ENCODE measurements at regions not wholly inside any gene's neighbourhood (a gene's known extent, or its start where the extent isn't known, plus 50 kb on each side); places are given as distances from the start of the nearest gene placed in this dataset.
"Not testable (repeated sequence)": the region's sequence is repeated elsewhere in the genome, so short reads cannot be mapped to it uniquely, and the experiment has no call there.

DNA sequence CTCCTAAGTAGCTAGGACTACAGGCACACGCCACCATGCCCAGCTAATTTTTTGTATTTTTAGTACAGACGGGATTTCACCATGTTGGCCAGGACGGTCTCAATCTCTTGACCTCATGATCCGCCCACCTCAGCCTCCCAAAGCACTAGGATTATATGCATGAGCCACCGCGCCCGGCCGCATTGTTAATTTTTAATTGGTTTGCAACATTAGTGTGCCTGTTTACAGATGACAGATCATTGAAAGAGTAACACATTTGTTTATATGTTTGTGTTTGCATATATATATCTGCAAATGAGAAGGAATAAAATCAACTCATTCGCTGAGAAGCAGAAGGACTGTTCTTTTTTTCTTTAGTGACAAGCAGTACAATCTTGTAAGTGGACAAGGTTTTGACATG lies 152.2 kb upstream of the FNDC3A start:
- not testable (repeated sequence) for H3K4me3 Mint-ChIP-seq; H3K27ac Mint-ChIP-seq; H3K36me3 Mint-ChIP-seq; H3K4me1 Mint-ChIP-seq; DNase-seq (ENCODE audit: low spot score in 2 of 2); ATAC-seq; H3K9me3 Mint-ChIP-seq

- Mint-ChIP-seq H3K36me3 (no peaks in the 10 kb centered on the region), H3K9me3 (peaks cover 7% of the 10 kb centered on the region)
These were observed 149.7 kb upstream of the FNDC3A start for GRCh38 chr13:48826039-48826438.

GRCh38 chr13:48826922-48827454 lies 148.7 kb upstream of the FNDC3A start:
- not testable (repeated sequence) for H3K4me3 Mint-ChIP-seq; H3K27ac Mint-ChIP-seq; DNase-seq (ENCODE audit: low spot score in 2 of 2); H3K36me3 Mint-ChIP-seq; ATAC-seq; H3K9me3 Mint-ChIP-seq
- H3K4me1 Mint-ChIP-seq, result peaks cover 32% of the 10 kb centered on the region

More at GRCh38 chr13:48826039-48826438, 149.7 kb upstream of the FNDC3A start:
- ATAC-seq (no peak), DNase-seq (ENCODE audit: low spot score in 2 of 2) (no peak)
- Mint-ChIP-seq H3K4me3 (no peak overlapping the region), H3K27ac (no peak overlapping the region), H3K4me1 (peaks cover 25% of the 10 kb centered on the region)

DNA sequence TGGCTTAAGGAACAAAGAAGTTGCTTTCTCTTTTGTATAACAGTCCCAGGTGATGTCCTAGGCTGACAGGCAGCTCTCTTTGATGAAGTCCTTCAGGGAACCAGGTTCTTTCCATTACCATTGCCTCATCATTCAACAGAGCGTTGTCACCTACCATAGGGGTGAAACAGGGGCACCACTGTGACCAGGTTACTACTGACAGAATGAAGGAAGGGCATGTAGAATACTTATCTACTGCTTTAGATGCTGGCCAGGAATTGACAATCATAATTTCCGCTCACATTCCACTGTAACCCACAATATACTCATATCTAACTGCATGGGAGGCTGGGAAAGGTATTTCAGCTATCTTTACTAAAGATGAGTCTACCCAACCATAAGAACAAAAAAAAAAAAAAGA lies 148.0 kb upstream of the FNDC3A start:
- Mint-ChIP-seq H3K9me3 (peaks cover 7% of the 10 kb centered on the region), H3K27ac (no peak overlapping the region), H3K4me1 (peaks cover 32% of the 10 kb centered on the region), H3K4me3 (no peak overlapping the region), H3K36me3 (no peaks in the 10 kb centered on the region)
- ATAC-seq (peak; percentile 47), DNase-seq (ENCODE audit: low spot score in 2 of 2) (no peak)

- no peak for DNase-seq (ENCODE audit: low spot score in 2 of 2)
- no peak overlapping the region for H3K27ac Mint-ChIP-seq
- no peak overlapping the region for H3K4me3 Mint-ChIP-seq
- peak; percentile 73 for ATAC-seq
- H3K9me3 Mint-ChIP-seq, result peaks cover 7% of the 10 kb centered on the region
- no peaks in the 10 kb centered on the region for H3K36me3 Mint-ChIP-seq
- peaks cover 32% of the 10 kb centered on the region for H3K4me1 Mint-ChIP-seq
These were observed 146.7 kb upstream of the FNDC3A start for GRCh38 chr13:48828962-48829411.

DNA sequence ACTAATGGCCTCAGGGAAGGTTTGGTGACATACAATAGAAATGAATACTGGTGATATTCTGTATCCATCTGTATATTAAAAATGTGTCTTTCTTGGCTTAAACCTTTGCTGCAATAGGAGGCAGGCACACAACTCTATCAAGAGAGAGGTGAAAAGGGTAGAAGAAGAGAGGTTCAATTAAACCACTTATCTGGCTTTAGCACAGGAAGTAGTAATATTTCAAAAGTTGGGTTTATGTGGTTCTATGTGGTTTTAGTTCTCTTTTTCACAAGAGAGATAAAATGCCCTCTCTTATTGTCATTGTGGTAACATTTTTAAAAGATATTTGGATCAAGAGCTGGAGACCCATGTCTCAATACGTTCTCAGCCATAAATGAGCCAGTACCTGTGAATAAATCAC lies 146.2 kb upstream of the FNDC3A start:
- DNase-seq (ENCODE audit: low spot score in 2 of 2) (no peak), ATAC-seq (peak; percentile 58)
- H3K36me3 Mint-ChIP-seq, result no peaks in the 10 kb centered on the region
- no peak overlapping the region for H3K4me3 Mint-ChIP-seq
- no peak overlapping the region for H3K27ac Mint-ChIP-seq
- peaks cover 7% of the 10 kb centered on the region for H3K9me3 Mint-ChIP-seq
- peaks cover 32% of the 10 kb centered on the region for H3K4me1 Mint-ChIP-seq

- H3K4me1 Mint-ChIP-seq, result peaks cover 32% of the 10 kb centered on the region
- no peak for DNase-seq (ENCODE audit: low spot score in 2 of 2)
- ATAC-seq, result peak; percentile 70
- H3K9me3 Mint-ChIP-seq, result peaks cover 7% of the 10 kb centered on the region
- no peak overlapping the region for H3K27ac Mint-ChIP-seq
- H3K4me3 Mint-ChIP-seq, result no peak overlapping the region
- H3K36me3 Mint-ChIP-seq, result no peaks in the 10 kb centered on the region
These were observed 144.5 kb upstream of the FNDC3A start for GRCh38 chr13:48831248-48831647.

DNA sequence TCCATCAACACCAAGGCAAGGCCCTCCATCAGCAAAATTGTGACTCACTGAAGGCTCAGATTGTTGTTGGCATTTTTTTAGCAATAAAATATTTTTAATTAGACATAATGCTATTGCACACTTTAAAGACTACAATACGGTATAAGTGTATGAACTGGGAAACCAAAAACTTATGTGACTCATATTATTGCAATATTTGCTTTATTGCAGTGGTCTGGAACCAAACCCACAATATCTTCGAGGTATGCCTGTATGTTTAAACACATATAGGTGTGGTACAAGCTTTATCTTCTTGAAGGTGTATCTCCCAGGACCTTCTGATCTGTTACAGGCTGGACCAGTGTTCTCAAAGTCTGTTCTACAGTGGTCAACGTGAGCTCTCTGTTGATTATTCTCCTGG lies 142.3 kb upstream of the FNDC3A start:
- ATAC-seq (no peak), DNase-seq (ENCODE audit: low spot score in 2 of 2) (no peak)
- no peak overlapping the region for H3K27ac Mint-ChIP-seq
- no peaks in the 10 kb centered on the region for H3K36me3 Mint-ChIP-seq
- no peak overlapping the region for H3K4me3 Mint-ChIP-seq
- no peaks in the 10 kb centered on the region for H3K9me3 Mint-ChIP-seq
- H3K4me1 Mint-ChIP-seq, result peaks cover 30% of the 10 kb centered on the region

- not testable (repeated sequence) for H3K4me3 Mint-ChIP-seq; H3K36me3 Mint-ChIP-seq; ATAC-seq; H3K9me3 Mint-ChIP-seq; H3K27ac Mint-ChIP-seq; DNase-seq (ENCODE audit: low spot score in 2 of 2)
- H3K4me1 Mint-ChIP-seq, result peaks cover 12% of the 10 kb centered on the region
These were observed 140.4 kb upstream of the FNDC3A start for GRCh38 chr13:48835326-48835725.

DNA sequence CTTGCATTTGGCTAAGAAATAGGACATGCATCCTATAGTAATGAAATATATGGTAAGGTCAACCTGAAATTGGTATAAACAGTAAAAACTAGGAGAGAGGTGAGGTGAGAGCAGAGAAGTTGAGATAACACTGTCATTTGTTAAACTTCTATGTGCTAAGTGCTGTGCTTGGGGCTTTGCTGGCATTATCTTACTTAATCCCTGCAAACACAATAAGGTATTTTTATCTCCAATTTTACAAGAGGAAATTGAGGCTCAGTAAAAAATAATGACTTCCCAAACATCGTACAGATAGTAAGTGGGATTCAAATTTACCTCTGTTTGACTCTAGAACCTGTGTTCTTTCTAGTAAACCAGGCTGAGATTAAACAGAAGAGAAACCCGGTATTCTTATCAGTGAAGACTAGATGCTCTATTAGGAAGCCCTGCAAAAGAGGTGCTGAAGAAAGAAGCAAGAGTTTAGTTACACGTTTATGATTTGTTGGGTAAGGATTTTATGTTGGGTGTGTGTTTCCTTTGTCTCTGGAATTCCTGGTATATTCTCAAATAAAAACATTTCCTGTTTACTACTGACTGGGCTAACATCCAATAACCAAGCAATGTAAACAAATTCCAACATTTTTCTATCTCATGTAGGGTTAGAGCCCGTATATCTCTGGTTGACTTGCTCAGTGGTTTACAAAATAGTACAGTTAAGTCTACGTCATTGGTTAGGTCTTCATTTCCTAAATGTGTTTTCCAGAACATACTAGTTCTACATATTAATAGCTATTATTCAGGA lies 137.3 kb upstream of the FNDC3A start:
- H3K27ac Mint-ChIP-seq, result no peak overlapping the region
- no peak for ATAC-seq

GRCh38 chr13:48839171-48839570 lies 136.5 kb upstream of the FNDC3A start:
- ATAC-seq, result no peak
- Mint-ChIP-seq H3K36me3 (no peaks in the 10 kb centered on the region), H3K9me3 (no peaks in the 10 kb centered on the region), H3K4me3 (no peak overlapping the region), H3K27ac (no peak overlapping the region), H3K4me1 (no peaks in the 10 kb centered on the region)
- no peak for DNase-seq (ENCODE audit: low spot score in 2 of 2)

More for the DNA sequence above, 137.3 kb upstream of the FNDC3A start:
- Mint-ChIP-seq H3K4me3 (no peak overlapping the region), H3K4me1 (no peaks in the 10 kb centered on the region), H3K36me3 (no peaks in the 10 kb centered on the region), H3K9me3 (no peaks in the 10 kb centered on the region)
- DNase-seq (ENCODE audit: low spot score in 2 of 2), result no peak

GRCh38 chr13:48840366-48840765 lies 135.3 kb upstream of the FNDC3A start:
- Mint-ChIP-seq H3K36me3 (no peaks in the 10 kb centered on the region), H3K9me3 (no peaks in the 10 kb centered on the region), H3K4me1 (no peaks in the 10 kb centered on the region), H3K27ac (no peak overlapping the region), H3K4me3 (no peak overlapping the region)
- ATAC-seq (no peak), DNase-seq (ENCODE audit: low spot score in 2 of 2) (no peak)

DNA sequence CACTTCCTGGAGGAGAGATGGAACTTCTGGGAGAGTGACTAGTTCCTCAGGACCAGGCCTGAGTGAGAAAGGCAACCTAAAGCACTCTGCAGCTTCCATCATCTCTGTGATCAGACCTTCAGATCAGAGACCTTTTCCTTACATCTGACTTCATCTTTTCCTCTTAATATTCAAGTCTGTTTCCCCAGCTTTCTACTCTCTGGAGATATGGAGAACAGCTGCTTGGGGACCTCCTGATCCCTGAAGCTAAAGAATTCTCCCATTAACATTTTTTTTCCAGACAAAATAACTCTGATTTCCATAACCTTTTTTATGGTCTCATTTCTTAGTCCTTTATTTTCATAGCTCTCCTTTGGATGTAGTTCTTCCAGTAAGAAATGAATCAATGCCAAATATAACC lies 133.4 kb upstream of the FNDC3A start:
- no peak overlapping the region for H3K4me3 Mint-ChIP-seq
- no peaks in the 10 kb centered on the region for H3K36me3 Mint-ChIP-seq
- no peaks in the 10 kb centered on the region for H3K9me3 Mint-ChIP-seq
- ATAC-seq (no peak), DNase-seq (ENCODE audit: low spot score in 2 of 2) (no peak)
- no peaks in the 10 kb centered on the region for H3K4me1 Mint-ChIP-seq
- no peak overlapping the region for H3K27ac Mint-ChIP-seq

DNA sequence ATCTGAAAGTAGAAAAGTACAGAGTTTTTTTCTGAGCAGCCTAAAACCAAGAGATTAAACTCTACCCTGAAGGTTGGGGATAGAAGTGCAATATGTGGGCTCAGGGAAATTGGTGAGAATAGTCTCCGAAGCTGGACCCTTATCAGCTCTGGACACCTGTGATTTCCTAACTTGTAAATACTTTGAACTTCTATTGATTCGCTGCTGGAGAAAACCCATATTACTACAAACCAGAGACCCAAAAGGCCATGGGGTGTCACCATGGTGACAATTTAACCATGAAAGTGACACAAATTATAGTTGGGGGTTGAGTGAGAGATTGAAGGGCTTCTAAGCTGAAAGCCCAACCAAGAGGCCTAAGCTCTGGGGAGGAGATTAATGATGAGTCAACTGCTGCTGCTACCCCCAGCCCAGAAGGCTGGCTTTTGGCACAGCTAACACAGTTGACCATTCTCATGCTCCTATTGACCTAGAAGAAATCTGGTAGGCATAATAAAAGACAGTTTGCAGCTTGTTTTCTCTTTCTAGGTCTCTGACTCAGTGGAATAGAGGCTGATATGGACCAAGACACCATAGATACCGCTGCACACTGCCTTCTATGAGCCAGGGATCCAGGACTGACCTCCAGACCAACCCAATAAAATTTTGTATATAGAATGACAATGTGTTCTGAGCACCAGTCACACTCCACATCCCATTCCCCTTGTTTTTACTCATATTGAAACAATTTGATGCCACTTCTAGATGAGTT lies 131.9 kb upstream of the FNDC3A start:
- Mint-ChIP-seq H3K4me1 (no peaks in the 10 kb centered on the region), H3K27ac (no peak overlapping the region), H3K36me3 (no peaks in the 10 kb centered on the region), H3K4me3 (no peak overlapping the region), H3K9me3 (no peaks in the 10 kb centered on the region)
- DNase-seq (ENCODE audit: low spot score in 2 of 2) (no peak), ATAC-seq (no peak)

GRCh38 chr13:48844676-48845075 lies 131.0 kb upstream of the FNDC3A start:
- H3K4me3 Mint-ChIP-seq, result no peak overlapping the region
- no peaks in the 10 kb centered on the region for H3K9me3 Mint-ChIP-seq
- H3K4me1 Mint-ChIP-seq, result no peaks in the 10 kb centered on the region
- no peak for DNase-seq (ENCODE audit: low spot score in 2 of 2)
- no peak overlapping the region for H3K27ac Mint-ChIP-seq
- no peaks in the 10 kb centered on the region for H3K36me3 Mint-ChIP-seq
- ATAC-seq, result no peak

DNA sequence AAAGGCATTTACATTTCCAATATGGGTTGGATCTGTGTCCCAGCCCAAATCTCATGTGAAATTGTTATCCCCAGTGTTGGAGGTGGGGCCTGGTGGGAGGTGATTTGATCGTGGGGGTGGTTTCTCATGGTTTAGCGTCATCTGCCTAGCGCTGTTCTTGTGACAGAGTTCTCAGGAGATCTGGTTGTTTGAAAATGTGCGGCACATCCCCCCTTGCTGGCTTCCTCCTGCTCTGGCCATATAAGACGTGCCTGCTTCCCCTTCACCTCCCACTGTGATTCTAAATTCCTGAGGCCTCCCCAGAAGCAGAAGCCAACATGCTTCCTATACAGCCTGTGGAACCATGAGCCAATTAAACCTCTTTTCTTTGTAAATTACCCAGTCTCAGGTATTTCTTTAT lies 126.2 kb upstream of the FNDC3A start:
- ATAC-seq (no peak), DNase-seq (ENCODE audit: low spot score in 2 of 2) (no peak)
- H3K4me1 Mint-ChIP-seq, result peaks cover 24% of the 10 kb centered on the region
- H3K27ac Mint-ChIP-seq, result no peak overlapping the region
- H3K9me3 Mint-ChIP-seq, result no peaks in the 10 kb centered on the region
- no peaks in the 10 kb centered on the region for H3K36me3 Mint-ChIP-seq
- H3K4me3 Mint-ChIP-seq, result no peak overlapping the region

Data from stimulated activated effector memory CD8-positive, alpha-beta T cell treated with anti-CD3 and anti-CD28 coated beads, Interleukin-12 subunit alpha, Interleukin-12 subunit beta, amount 100 ng/mL, for 72 hours (primary cell).